CD1c-positive myeloid dendritic cell (primary cell): ENCODE measurements at regions not wholly inside any gene's neighbourhood (a gene's known extent, or its start where the extent isn't known, plus 50 kb on each side); places are given as distances from the start of the nearest gene placed in this dataset.

Experiments used
- DNase-seq: peaks from one replicate; pipeline ENCODE4 v3.0.0-alpha.2; 2016; ENCODE audit errors: extremely low spot score

- DNase-seq: no peak
Measured at GRCh38 chr1:194176212-194176611, 989.8 kb upstream of the B3GALT2 start.

- DNase-seq: no peak
Measured at GRCh38 chr1:194175251-194175650, 988.8 kb upstream of the B3GALT2 start.

GRCh38 chr1:194174528-194174927, 988.1 kb upstream of the B3GALT2 start:
- DNase-seq: no peak

DNA sequence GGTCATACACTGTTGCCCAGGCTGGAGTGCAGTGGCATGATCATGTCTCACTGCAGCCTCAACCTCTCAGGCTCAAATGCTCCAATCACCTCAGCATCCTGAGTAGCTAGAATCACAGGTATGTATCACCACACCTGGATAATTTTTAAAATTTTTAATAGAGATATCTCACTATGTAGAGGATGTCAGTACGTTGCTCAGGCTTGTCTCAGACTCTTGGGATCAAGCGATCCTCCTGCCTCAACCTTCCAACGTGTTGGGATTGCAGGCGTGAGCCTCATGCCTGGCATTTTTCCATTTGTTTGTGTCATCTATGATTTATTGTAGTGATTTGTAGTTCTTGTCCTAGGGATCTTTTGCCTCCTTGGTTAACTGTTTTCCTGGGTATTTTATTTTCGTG, 985.2 kb upstream of the B3GALT2 start:
- DNase-seq: no peak

GRCh38 chr1:194167956-194168640, 981.7 kb upstream of the B3GALT2 start:
- DNase-seq: no peak

DNA sequence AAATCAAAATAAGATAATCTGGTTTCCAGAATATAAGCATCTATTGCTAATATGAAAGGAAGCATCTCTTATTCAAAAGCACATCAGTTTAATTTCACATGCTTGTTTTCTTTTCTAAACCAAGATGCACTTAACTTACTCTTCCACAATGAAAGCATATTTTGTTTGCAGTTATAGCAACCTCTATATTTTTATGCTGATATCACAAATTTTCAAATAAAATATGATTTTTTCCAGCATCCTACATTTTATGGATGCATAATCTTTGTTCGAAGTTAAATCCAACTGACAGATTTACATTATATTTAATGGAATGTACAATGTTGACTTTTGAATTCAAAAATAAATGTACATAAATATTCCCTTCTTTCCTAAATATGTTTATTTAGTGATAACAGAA, 978.3 kb upstream of the B3GALT2 start:
- no peak for DNase-seq

GRCh38 chr1:194161591-194161990, 975.2 kb upstream of the B3GALT2 start:
- no peak for DNase-seq

- DNase-seq: no peak
Measured at GRCh38 chr1:194159941-194160340, 973.5 kb upstream of the B3GALT2 start.

DNA sequence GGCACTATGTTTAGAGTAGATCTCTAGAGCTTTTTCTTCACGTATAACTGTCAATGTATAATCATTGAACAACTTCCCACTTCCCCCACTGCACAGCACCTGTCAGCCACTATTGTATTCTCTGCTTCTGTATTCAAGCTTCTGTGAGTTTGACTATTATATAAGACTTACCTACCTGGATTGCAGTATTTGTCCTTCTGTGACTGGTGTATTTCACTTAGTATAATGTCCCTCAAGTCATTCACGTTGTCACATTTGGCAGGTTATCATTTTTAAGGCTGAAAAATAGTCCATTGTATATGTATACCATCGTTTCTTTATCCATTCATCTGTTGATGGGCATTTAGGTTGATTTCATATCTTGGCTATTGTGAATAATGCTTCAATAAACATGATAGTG, 969.5 kb upstream of the B3GALT2 start:
- no peak for DNase-seq

DNA sequence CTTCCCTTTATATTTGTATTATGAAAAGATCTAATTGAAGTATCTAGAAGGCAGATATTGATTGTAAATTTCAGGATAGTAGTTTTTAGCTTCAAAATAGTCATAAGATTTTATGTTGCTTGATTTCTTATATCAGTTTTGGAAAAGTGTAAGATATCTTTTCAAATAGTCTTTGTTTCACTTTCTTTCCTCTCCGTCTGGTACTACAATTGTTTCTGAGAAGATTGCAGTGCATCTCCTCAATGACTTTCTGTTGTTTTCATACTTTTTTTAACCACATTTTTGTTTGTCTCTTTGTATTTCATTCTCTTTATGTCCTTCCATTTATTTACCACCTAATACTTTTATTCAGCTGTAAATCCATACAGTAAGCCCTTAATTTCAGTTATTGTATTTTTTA, 964.6 kb upstream of the B3GALT2 start:
- DNase-seq: no peak

GRCh38 chr1:194150242-194150641, 963.8 kb upstream of the B3GALT2 start:
- DNase-seq: no peak

- DNase-seq: no peak
Measured at GRCh38 chr1:194133152-194133551, 946.7 kb upstream of the B3GALT2 start.

GRCh38 chr1:194118086-194118485, 931.7 kb upstream of the B3GALT2 start:
- no peak for DNase-seq

DNA sequence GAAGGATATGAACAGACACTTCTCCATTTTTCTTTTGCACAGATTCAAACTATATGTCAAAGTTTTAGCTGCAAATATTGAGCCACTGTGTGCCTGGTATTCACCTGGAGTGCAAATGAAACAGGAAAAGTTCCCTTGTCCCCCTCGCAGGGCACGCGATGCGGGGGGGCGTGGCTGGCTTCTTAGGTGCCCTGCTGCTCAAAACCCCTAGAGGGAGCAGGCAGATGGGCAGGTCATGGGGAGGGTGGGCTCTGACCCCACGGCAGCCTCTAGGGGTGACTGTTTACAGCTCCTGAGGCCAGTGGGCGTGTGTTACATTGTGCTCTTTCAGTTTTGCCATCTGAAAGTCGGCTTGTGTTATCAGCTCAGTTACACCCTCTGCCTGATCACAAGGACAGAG, 931.2 kb upstream of the B3GALT2 start:
- no peak for DNase-seq

GRCh38 chr1:194114288-194114687, 927.9 kb upstream of the B3GALT2 start:
- DNase-seq: no peak

DNA sequence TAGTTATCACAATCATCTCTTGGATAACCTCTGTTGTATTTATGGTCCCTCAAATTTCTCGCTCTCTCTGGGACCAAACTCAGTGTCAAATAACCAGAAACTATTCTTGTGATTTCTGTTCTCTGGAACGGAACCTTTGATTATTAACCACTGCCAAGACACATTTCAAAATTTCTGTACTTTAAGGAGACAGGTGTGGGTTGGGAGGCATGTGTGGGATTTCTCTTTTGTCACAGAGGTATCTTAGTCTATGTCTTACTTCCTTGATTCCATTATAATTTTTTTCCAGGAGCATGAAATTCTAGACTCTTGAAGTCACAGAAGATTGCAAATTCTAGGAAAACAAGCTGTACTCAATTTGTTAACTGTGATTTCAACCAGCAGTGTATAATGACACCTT, 919.0 kb upstream of the B3GALT2 start:
- DNase-seq: no peak

- no peak for DNase-seq
Measured at GRCh38 chr1:194104247-194104844, 917.9 kb upstream of the B3GALT2 start.

GRCh38 chr1:194103516-194104246, 917.3 kb upstream of the B3GALT2 start:
- no peak for DNase-seq

- no peak for DNase-seq
Measured at GRCh38 chr1:194103101-194103500, 916.7 kb upstream of the B3GALT2 start.

GRCh38 chr1:194102607-194103006, 916.2 kb upstream of the B3GALT2 start:
- no peak for DNase-seq

DNA sequence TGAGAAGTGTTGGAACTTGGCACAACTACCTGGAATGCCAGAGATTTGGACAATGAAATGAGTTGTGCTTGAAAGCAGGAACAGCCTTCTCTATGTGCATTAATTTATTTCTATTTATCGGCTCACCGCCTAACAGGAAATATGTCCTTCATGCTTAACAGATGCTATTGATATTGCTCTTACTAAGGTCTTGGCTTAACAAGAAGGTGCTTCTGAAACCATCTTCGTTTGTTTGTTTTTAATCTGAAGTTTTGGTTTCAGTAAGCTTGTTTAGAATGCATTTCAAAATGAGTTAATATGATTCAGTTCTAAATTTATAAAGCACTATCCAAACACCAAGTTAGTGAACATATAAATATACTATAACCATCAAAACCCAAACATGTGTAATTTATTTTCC, 898.3 kb upstream of the B3GALT2 start:
- DNase-seq: no peak

DNA sequence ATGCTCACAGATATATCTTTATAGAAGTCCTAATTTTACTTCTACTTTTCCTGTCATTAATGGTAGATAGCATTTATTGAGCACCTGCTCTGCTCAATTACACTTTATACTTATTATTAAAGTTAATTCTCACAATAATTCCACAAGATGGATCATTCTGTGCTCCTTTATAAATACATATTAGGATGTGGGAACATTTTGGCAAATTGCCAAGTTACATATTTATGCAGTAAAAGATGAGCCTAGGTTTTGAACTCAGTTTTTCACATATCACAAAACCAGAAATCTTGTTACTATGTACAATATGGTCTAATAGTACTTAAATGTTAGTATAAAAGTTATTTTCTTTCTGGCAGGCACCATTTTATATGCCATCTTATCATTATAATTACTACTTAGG, 895.0 kb upstream of the B3GALT2 start:
- peak; percentile 11 for DNase-seq

DNA sequence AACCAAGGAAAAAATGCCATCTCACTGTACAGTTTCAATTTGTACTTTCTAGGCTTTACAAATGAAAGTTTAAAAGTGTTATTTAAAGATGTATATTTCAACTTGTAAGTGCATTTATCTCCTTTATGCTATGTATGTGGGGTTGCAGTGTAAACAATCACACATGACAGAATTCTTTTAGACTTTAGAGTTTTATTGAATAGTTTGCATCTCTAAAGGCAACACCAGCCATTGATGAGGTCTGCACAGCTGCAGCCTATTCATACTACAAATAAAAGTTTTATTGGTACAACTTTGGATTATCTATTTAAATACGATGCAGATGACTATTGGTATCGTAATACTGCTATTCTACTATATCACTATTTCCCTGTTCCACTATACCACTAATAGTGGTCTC, 894.4 kb upstream of the B3GALT2 start:
- DNase-seq: no peak
